H9 (cell line): ENCODE measurements at regions not wholly inside any gene's neighbourhood (a gene's known extent, or its start where the extent isn't known, plus 50 kb on each side); places are given as distances from the start of the nearest gene placed in this dataset.

Experiments
- DNase-seq: peaks from one replicate; pipeline ENCODE4 v3.0.0-alpha.2; 2017
- H2AFZ ChIP-seq: one replicate; pipeline ENCODE4 v1.6.1; 2013; ENCODE audit warnings: mild to moderate bottlenecking, low read length, control low read depth, moderate library complexity
- H2AK5ac ChIP-seq: 2 replicates; pipeline ENCODE4 v1.6.1; 2013; ENCODE audit warnings: low read length, control low read depth, mixed read lengths; ENCODE audit not compliant: insufficient read length
- H2BK120ac ChIP-seq: one replicate; pipeline ENCODE4 v1.6.1; 2013; ENCODE audit warnings: low read depth, mild to moderate bottlenecking, low read length, control low read depth, inconsistent platforms; ENCODE audit not compliant: poor library complexity, severe bottlenecking
- H2BK12ac ChIP-seq: 2 replicates; pipeline ENCODE4 v1.6.1; 2013; ENCODE audit warnings: low read length, control low read depth, mixed read lengths, low read depth; ENCODE audit not compliant: insufficient read length
- H2BK15ac ChIP-seq: 2 replicates; pipeline ENCODE4 v1.6.1; 2013; ENCODE audit warnings: low read depth, low read length, control low read depth
- H2BK20ac ChIP-seq: one replicate; pipeline ENCODE4 v1.6.1; 2013; ENCODE audit warnings: low read depth, mild to moderate bottlenecking, low read length, control low read depth, inconsistent platforms; ENCODE audit not compliant: poor library complexity, severe bottlenecking
- H2BK5ac ChIP-seq: 2 replicates; pipeline ENCODE4 v1.6.1; 2013; ENCODE audit warnings: low read length, control low read depth, mixed read lengths; ENCODE audit not compliant: insufficient read length
- H3K14ac ChIP-seq: 2 replicates; pipeline ENCODE4 v1.6.1; 2013; ENCODE audit warnings: low read length, control low read depth; ENCODE audit not compliant: insufficient read depth
- H3K18ac ChIP-seq: 2 replicates; pipeline ENCODE4 v1.6.1; 2013; ENCODE audit warnings: low read depth, mild to moderate bottlenecking, mixed read lengths, low read length, control low read depth; ENCODE audit not compliant: insufficient read length
- H3K23ac ChIP-seq: 2 replicates; pipeline ENCODE4 v1.6.1; 2013; ENCODE audit warnings: low read length, control low read depth, mixed read lengths, low read depth; ENCODE audit not compliant: insufficient read length
- H3K23me2 ChIP-seq: 2 replicates; pipeline ENCODE4 v1.6.1; 2013; ENCODE audit warnings: low read depth, mild to moderate bottlenecking, mixed read lengths, low read length, control low read depth; ENCODE audit not compliant: insufficient read length, poor library complexity, severe bottlenecking
- H3K27ac ChIP-seq: 2 replicates; pipeline ENCODE4 v1.5.1; 2013; ENCODE audit warnings: low read length, control low read depth, mixed read lengths, low read depth; ENCODE audit not compliant: insufficient read length
- H3K27me3 ChIP-seq: 2 replicates; pipeline ENCODE4 v1.6.1; 2013; ENCODE audit warnings: low read length, control low read depth, inconsistent platforms; ENCODE audit not compliant: insufficient read depth
- H3K4ac ChIP-seq: 2 replicates; pipeline ENCODE4 v1.6.1; 2013; ENCODE audit warnings: low read depth, mild to moderate bottlenecking, control low read depth, inconsistent platforms, low read length, moderate library complexity
- H3K4me1 ChIP-seq: 2 replicates; pipeline ENCODE4 v1.6.1; 2013; ENCODE audit warnings: low read length, control low read depth, inconsistent platforms; ENCODE audit not compliant: insufficient read depth
- H3K4me2 ChIP-seq: 2 replicates; pipeline ENCODE4 v1.6.1; 2013; ENCODE audit warnings: low read length, control low read depth, mixed read lengths; ENCODE audit not compliant: insufficient read length, insufficient read depth
- H3K56ac ChIP-seq: 2 replicates; pipeline ENCODE4 v1.6.1; 2013; ENCODE audit warnings: low read depth, mild to moderate bottlenecking, mixed read lengths, low read length, control low read depth; ENCODE audit not compliant: insufficient read length
- H3K79me1 ChIP-seq: 2 replicates; pipeline ENCODE4 v1.6.1; 2013; ENCODE audit warnings: low read depth, mild to moderate bottlenecking, moderate library complexity, low read length, control low read depth, inconsistent platforms; ENCODE audit not compliant: insufficient read depth, poor library complexity, severe bottlenecking
- H3K79me2 ChIP-seq: 2 replicates; pipeline ENCODE4 v1.6.1; 2013; ENCODE audit warnings: low read length, control low read depth, inconsistent platforms; ENCODE audit not compliant: insufficient read depth
- H3K9ac ChIP-seq: 2 replicates; pipeline ENCODE4 v1.6.1; 2013; ENCODE audit warnings: low read length, control low read depth, mixed read lengths; ENCODE audit not compliant: insufficient read length; ENCODE audit errors: extremely low read depth
- H3K9me3 ChIP-seq: one replicate; pipeline ENCODE4 v1.6.1; 2013; ENCODE audit warnings: low read depth, low read length, inconsistent platforms; ENCODE audit not compliant: control insufficient read depth
- H3T11ph ChIP-seq: one replicate; pipeline ENCODE4 v1.6.1; 2013; ENCODE audit warnings: mild to moderate bottlenecking, low read length, control low read depth, inconsistent platforms
- H4K20me1 ChIP-seq: one replicate; pipeline ENCODE4 v1.6.1; 2013; ENCODE audit not compliant: control insufficient read depth, insufficient read length, insufficient read depth
- H4K5ac ChIP-seq: 2 replicates; pipeline ENCODE4 v1.6.1; 2013; ENCODE audit warnings: low read depth, mild to moderate bottlenecking, mixed read lengths, low read length, control low read depth; ENCODE audit not compliant: insufficient read length
- H4K8ac ChIP-seq: replicated peaks from 2 replicates; pipeline ENCODE4 v1.6.1; 2013; ENCODE audit warnings: low read length, control low read depth, mixed read lengths, low read depth; ENCODE audit not compliant: insufficient read length
- H4K91ac ChIP-seq: 2 replicates; pipeline ENCODE4 v1.6.1; 2013; ENCODE audit warnings: low read depth, mild to moderate bottlenecking, moderate library complexity, mixed read lengths, low read length, control low read depth; ENCODE audit not compliant: insufficient read length
- H3K27ac Mint-ChIP-seq, 3 experiments: 2 replicates in 2 of 3; 3 replicates in 1 of 3; pipeline ENCODE4 v1.8.0; 2020 to 2021; ENCODE audit warnings: mixed read lengths in 3 of 3, mild to moderate bottlenecking in 1 of 3, moderate library complexity in 1 of 3
- H3K27me3 Mint-ChIP-seq: 2 replicates; pipeline ENCODE4 v1.8.0; 2021; ENCODE audit warnings: low read depth, mild to moderate bottlenecking, moderate library complexity, mixed read lengths
- H3K36me3 Mint-ChIP-seq, 3 experiments: 2 replicates in 2 of 3; 3 replicates in 1 of 3; pipeline ENCODE4 v1.8.0; 2020 to 2021; ENCODE audit warnings: low read depth in 3 of 3, mixed read lengths in 3 of 3; ENCODE audit not compliant: insufficient read depth in 1 of 3
- H3K4me1 Mint-ChIP-seq, 2 experiments: 2 replicates each; pipeline ENCODE4 v1.8.0; 2020; ENCODE audit warnings: mixed read lengths in 2 of 2
- H3K4me3 Mint-ChIP-seq, 2 experiments: 2 replicates in 1 of 2; 3 replicates in 1 of 2; pipeline ENCODE4 v1.8.0; 2020 to 2021; ENCODE audit warnings: mild to moderate bottlenecking in 2 of 2, mixed read lengths in 2 of 2, moderate library complexity in 1 of 2
- H3K9me3 Mint-ChIP-seq, 2 experiments: 2 replicates in 1 of 2; 3 replicates in 1 of 2; pipeline ENCODE4 v1.8.0; 2020; ENCODE audit warnings: mild to moderate bottlenecking in 2 of 2, mixed read lengths in 2 of 2, moderate library complexity in 1 of 2
- CTCF ChIP-seq: fragments of 200-600 bp; sonication (generic); conservative IDR thresholded peaks from 3 replicates; pipeline ENCODE4 v1.8.0; 2021; ENCODE audit warnings: antibody characterized with exemption, mild to moderate bottlenecking
- WGBS: extraction: QIAGEN DNeasy Blood & Tissue Kit; methylation state at CpG from one replicate; pipeline ENCODE4 v1.1.7; 2013; ENCODE audit warnings: missing lambda C conversion rate, low lambda C conversion rate, mixed read lengths; ENCODE audit not compliant: insufficient read length; ENCODE audit errors: extremely low coverage; 5-methylcytosine and 5-hydroxymethylcytosine counted together

GRCh38 chr3:55408193-55408826 lies 78.8 kb downstream of the WNT5A start:
- WGBS = no CpG with 5 or more reads among the region's 3 CpGs
- no peak overlapping the region for H3K4ac ChIP-seq
- no peak overlapping the region for H2BK5ac ChIP-seq
- Mint-ChIP-seq H3K9me3 (no peaks in the 10 kb centered on the region), H3K27ac (no peak overlapping the region), H3K4me3 (no peak overlapping the region), H3K36me3 (no peaks in the 10 kb centered on the region), H3K27me3 (no peaks in the 10 kb centered on the region; the same call in 1 of the 2 replicates), H3K4me1 (peaks cover 0 to 3% of the 10 kb centered on the region in 2 experiments; a peak in 1 of 4 replicates)
- H3K79me1 ChIP-seq = no peaks in the 10 kb centered on the region
- TF ChIP-seq CTCF = no peak
- H3T11ph ChIP-seq = no peak overlapping the region
- H3K4me2 ChIP-seq = no peak overlapping the region
- H3K23me2 ChIP-seq = no peaks in the 10 kb centered on the region
- no peak overlapping the region for H3K9ac ChIP-seq
- H3K56ac ChIP-seq = no peak overlapping the region
- H4K8ac ChIP-seq = no peak overlapping the region
- H2BK20ac ChIP-seq = no peak overlapping the region
- H3K23ac ChIP-seq = no peak overlapping the region
- no peaks in the 10 kb centered on the region for H4K20me1 ChIP-seq
- no peak overlapping the region for H3K18ac ChIP-seq
- no peaks in the 10 kb centered on the region for H3K4me1 ChIP-seq
- H2BK120ac ChIP-seq = no peak overlapping the region
- H2AK5ac ChIP-seq = no peak overlapping the region
- H3K9me3 ChIP-seq = no peaks in the 10 kb centered on the region
- H2BK15ac ChIP-seq = no peak overlapping the region
- no peaks in the 10 kb centered on the region for H3K79me2 ChIP-seq
- H4K5ac ChIP-seq = no peak overlapping the region
- no peaks in the 10 kb centered on the region for H3K27me3 ChIP-seq
- DNase-seq = no peak
- no peak overlapping the region for H3K27ac ChIP-seq
- H4K91ac ChIP-seq = no peak overlapping the region
- H2BK12ac ChIP-seq = no peak overlapping the region
- H3K14ac ChIP-seq = no peak overlapping the region
- H2AFZ ChIP-seq = no peak overlapping the region
